KBM-7 (cell line): ENCODE measurements at regions not wholly inside any gene's neighbourhood (a gene's known extent, or its start where the extent isn't known, plus 50 kb on each side); places are given as distances from the start of the nearest gene placed in this dataset.
"Not testable (repeated sequence)": the region's sequence is repeated elsewhere in the genome, so short reads cannot be mapped to it uniquely, and the experiment has no call there.

Experiments
- DNase-seq: peaks from one replicate; pipeline ENCODE4 v3.0.0-alpha.2; 2015
- in situ Hi-C: fragments of 300-500 bp; cut with MboI; formaldehyde crosslinking; loops from 2 replicates; pipeline ENCODE4 v1.14.3; 2020; ENCODE audit warnings: low sequenced_read_pairs, low pct_unique_long_range_greater_than_20kb, mixed read lengths

DNA sequence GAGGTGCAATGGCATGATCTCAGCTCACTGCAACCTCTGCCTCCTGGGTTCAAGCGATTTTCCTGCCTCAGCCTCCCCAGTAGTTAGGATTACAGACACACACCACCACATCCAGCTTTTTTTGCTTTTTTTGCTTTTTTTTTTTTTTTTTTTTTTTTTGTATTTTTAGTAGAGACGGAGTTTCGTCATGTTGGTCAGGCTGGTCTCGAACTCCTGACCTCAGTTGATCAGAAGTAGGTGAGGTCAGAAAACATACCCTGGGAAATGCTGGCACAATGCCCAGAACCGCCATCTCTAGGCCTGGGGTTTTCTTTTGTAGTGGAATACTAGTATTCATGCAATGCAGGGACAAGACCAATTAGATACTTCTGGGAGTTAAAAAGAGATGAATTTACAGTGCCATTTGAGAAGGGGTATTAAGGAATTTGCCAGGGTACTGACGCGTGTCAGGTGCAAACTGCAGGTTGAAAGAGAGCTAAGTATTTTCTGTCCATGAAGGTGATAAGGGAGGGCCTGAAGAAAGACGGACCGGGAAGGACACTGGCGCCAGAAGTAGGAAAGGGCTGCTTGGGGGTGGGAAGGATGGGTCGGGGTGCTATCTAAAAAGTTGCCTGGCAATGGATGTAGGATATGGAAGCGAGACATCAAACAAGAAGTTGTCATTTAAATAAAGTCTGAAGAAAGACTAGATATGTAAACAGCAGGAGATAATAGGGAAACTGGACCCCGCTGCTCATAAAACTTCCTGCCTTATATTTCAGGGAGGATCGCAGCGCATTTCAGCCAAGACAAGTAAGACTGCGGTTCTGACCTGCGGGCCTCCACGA is 95.8 kb downstream of the PPIAL4G start:
- DNase-seq, in situ Hi-C loops: not testable (repeated sequence)

DNA sequence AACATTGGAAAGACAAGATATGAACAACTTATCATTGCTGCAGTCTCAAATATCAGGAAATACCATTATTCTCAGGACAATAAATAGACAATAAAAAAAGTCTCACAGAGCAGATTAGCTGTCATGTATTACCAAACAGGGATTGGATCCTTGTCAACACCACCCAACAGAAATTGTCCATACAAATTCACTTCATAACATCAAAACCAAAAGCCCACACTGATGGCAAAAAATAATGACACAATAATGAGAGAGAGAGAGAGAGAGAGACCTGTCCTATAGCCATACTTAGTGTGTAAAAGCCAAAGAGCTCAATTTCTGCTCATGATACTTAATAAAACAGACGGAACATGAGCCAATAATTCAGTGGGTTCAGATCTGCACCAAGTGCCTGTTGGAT is 96.5 kb downstream of the PPIAL4G start:
- DNase-seq, result no peak
- in situ Hi-C loops, result no loop called here

DNA sequence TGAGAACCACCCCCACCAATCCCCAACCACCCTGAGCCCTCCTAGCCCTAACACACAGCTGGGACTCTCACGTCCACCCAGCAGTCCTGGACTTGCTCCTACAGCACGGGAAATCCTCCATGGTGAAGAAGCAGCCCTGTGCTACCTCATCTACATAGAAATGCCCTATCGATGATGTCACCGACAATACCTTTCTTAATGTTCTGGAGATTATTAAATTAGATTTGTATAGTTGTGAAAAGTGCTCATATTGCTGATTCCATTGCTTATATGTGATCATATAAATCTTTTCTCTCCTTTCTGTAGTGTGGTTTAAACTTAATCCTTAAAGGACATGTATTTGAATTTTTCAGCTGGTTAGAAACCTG is 97.1 kb downstream of the PPIAL4G start:
- DNase-seq, in situ Hi-C loops: not testable (repeated sequence)

DNA sequence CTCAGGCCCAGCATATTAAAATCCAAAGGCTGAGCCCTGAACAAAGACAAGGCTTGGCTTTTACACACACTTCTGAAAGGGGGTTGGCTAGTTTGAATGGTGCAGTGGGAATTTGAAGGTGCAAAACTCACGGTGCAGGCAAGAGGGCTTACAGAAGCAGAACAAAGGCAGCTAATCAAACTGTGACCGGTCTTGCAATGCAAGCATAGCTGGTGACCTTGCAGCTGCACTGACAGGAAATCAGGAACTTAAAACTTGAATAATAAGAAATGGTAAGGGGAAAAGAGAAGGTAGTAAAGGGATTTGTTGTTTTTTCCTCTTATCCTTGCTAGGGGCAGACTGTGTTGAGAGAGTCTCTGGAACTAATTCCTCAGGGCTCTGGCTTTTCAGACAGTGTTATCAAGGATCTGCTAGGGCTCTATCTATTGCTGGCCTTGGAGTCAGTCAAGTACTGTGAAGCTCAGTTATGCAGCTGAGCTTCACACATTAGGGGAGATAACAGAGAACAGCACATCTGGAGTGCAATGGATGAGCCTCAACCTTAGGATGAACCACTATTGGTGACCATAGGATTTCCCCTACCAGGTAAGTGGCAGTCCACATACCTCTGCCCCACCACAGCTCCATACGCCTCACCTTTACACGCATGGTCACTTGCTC is 97.6 kb downstream of the PPIAL4G start:
- DNase-seq, result no peak
- in situ Hi-C loops, result no loop called here

DNA sequence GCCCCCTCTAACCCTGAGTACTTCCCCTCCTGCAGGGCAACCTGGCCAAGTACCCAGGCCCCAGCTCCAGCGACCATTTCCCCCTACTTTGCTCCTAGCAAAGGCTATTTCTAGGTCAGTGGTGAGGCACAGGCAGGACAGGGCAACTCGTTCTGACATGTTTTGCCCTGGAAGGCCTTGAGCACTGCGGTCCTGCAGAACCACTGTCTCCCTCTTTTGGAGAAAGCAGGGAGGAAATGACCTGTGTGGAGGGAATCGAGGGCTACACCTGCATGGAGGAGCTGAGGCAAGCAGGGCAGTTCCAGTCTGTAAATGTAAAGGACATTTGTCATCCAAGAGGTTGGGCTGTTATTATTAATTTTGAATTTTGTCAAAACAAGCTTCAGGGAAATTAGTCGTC is 99.1 kb downstream of the PPIAL4G start:
- in situ Hi-C loops, result no loop called here
- DNase-seq, result no peak

DNA sequence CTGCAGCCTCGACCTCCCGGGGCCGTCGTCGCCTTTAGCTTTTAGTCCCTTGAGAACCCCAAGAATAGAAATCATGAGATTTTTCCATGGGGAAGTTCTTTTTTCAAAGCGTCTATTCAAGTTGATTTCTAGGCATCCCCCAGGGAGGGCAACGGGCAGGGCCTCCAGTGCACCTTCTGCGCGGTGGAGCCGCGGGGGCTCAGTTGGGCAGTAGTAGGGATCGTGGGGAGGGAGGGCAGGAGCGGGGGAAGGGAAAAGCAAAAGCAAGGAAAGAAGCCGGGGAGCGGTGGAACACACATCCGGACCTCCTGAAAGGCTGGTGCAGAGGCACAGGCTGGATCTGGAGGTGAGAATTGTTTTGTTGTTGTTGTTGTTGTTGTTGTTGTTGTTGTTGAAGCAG is 103.4 kb downstream of the PPIAL4G start:
- DNase-seq, result no peak
- in situ Hi-C loops, result no loop called here

DNA sequence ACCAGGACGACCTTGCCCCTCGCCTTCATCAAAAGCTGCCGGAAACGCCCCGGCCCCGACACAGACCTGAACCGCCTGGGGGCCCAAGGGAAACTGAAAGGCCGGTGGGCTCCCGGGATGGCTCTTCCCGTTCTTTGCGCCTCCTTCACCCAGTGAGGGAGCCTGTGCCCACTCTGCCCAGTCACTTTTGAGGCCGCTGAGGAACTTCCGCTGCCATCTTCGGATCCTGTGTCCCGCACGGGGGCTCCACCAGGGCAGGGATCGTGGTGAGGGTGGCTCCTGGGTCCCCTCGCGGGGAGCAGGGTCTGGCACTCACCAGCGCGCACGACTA is 104.0 kb downstream of the PPIAL4G start:
- in situ Hi-C loops, result no loop called here
- no peak for DNase-seq

DNA sequence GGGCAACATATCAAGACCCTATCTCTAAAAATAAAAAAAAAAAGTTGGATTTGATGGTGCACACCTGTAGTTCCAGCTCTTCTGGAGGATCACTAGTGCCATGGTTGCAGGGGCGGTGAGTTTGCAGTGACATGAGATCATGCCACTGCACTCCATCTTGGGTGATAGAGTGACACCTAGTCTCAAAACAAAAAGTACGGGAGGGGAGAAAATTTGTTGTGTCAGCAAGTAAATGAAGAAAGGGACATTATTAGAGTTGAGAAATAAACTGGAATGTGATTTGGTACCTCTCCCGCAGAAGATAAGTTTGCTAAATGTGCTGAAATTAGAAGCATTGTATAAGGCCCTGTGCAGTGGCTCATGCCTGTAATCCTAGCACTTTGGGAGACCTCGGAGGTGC is 105.1 kb downstream of the PPIAL4G start:
- DNase-seq, in situ Hi-C loops: not testable (repeated sequence)

DNA sequence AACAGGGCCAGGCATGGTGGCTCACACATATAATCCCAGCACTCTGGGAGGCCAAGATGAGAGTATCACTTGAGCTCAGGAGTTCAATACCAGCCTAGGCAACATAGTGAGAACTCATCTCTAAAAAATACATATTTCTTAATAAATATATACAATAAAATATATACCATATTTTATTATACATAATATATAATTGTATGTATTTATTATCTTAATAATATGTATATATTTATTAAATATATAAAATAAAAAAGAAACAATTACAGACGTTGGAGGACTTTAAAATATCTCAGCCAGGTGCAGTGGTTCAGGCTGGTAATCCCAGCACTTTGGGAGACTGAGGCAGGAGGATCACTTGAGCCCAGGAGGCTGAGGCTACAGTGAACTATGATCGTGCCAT is 106.1 kb downstream of the PPIAL4G start:
- in situ Hi-C loops, DNase-seq: not testable (repeated sequence)

DNA sequence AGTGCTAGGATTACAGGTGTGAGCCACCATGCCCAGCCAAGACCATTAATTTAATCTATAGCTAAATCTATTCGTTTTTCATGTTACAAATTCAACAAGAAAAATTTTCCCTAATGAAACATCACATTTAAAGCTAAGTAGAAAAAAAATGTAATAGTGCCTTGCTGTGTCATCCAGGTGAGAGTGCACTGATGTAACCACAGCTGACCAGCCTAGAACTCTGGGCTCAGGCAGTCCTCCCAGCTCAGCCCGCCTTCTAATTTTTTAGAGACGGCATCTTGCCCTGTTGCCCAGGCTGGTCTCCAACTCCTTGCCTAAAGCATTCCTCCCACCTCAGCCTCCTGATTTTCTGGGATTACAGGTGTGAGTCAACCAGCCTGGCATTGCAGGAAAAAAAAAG is 109.0 kb downstream of the PPIAL4G start:
- no peak for DNase-seq
- in situ Hi-C loops, result no loop called here

DNA sequence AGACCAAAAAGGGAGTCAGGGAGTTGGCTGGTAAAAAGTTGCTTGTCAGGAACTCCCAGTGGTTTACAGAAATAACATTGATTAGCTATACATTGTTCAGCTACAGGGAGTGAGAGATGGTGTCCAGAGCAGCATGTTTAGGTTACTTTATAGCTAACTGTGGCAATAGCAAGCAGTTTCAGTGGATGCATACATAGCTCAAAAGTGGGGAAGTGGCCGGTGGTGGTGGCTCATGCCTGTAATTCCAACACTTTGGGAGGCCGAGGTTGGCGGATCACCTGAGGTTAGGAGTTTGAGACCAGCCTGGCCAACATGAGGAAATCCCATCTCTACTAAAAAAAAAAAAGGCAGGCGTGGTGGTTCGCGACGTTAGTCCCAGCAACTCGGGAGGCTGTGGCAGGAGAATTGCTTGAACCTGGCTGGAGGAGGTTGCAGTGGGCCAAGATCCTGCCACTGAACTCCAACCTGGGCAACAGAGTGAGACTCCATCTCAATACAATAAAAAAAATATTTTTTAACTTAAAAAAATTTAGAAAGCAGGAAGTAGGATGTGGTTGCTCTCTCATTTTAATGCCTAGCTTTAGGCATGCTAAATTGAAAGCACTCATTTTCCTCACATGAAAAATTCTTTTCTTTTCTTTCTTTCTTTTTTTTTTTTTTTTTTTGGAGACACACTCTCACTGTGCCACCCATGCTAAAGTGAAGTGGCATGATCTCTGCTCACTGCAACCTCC is 109.7 kb downstream of the PPIAL4G start:
- DNase-seq, result no peak
- in situ Hi-C loops, result no loop called here

DNA sequence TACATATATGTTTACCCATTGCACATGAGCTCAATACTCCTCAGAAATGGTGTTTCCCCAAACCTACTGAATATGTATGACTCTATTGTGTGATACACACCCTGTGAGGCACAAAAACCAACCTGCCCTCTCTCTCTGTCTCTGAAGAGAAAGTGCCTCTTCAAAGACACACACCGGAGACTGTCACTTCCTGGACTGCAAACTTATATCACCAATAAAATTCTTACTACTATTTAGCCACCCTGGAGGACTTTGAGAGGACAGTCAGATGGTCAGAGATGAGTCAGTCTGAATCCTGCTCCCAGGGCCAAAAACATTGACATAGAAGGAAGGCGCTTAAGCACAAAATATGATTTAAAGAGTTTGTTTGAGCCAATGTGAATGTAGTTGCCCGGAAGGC is 110.4 kb downstream of the PPIAL4G start:
- in situ Hi-C loops, result no loop called here
- no peak for DNase-seq

DNA sequence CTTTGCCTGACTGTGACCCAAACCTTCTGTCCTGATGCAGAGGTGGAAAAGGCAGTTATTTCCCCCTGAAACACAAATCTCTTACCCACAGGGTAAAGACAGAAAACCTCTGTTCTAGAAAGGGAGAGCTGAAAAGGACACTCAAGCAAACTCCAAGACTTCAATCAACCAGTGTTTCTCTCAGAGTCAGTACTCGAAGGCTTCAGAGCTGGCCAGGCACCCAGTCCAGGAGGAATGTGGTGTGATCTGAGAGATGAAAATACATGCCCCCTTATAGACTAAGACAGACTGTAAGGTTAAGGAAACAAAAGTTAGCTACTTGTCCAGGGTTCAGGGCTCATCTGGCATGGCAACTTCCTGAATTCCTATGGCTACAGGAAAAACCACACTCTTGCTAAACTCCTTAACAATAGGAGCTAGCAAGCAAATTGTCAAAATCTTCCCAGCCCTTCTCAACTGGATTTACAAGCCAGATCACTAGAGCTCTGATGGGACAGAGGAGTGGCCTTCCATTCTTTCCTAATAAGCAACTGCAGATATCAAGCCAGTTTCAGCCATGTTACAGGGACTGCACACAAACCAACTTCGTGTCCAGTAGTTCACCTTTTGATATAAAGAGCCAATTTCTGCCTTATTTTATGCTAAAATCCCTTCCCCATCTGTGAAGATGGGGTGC is 110.9 kb downstream of the PPIAL4G start:
- in situ Hi-C loops, DNase-seq: not testable (repeated sequence)

DNA sequence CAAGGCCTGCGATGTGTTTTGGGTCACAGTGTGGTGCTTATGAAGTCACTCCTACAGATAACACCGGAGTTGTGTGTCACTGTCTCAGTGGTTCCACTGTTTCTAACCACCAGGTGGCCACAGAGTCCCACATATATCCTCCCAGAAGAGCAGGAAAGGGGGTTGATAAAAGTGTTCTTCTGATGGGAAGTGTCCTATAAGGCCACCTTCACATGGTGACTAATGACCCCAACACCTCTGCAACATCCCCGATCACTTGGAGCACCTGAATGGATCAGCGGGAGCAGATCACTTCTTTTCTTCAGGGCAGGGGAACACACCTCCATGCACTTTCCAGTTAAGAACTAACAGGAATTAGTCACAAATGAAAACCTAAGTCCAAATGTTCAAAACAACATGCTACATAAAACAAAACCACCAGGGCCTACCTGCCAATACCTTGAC is 111.5 kb downstream of the PPIAL4G start:
- in situ Hi-C loops, result not testable (repeated sequence)
- DNase-seq, result peak; percentile 83

DNA sequence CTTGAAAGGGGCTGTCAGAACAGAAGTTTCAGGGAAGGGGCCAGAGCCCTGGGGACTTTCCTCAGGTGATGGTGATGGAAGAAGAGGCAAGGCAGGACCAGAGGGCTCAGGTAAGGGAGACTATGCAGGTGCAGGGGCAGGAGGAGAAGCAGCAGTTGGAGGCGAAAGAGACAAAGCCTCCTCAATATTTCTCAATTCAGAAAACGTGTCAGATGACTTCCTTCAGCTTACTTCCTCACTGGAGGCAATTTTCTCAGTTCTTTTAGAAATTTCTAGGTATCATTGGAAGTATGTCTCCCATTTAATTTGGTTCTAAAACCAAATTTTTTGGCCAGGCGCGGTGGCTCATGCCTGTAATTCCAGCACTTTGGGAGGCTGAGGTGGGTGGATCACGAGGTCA is 112.4 kb downstream of the PPIAL4G start:
- DNase-seq, in situ Hi-C loops: not testable (repeated sequence)

DNA sequence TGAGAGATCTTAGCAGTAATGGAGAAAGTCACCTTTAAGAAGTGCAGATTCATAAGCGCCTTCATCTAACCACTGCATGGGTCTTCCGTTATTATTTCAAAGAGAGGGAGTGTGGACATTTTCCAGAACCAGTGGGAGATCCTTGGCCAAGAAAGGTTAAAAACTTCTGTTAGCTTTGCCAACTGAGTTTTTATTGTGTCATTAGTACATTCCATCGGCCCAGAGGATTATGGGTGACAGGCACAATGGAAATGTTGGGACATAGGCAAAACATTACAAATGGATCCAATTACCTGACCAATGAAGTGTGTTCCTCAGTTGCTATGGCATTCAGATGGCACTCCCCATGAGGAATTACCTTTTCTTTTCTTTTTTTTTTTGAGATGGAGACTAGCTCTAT is 115.5 kb downstream of the PPIAL4G start:
- no peak for DNase-seq
- in situ Hi-C loops, result no loop called here

DNA sequence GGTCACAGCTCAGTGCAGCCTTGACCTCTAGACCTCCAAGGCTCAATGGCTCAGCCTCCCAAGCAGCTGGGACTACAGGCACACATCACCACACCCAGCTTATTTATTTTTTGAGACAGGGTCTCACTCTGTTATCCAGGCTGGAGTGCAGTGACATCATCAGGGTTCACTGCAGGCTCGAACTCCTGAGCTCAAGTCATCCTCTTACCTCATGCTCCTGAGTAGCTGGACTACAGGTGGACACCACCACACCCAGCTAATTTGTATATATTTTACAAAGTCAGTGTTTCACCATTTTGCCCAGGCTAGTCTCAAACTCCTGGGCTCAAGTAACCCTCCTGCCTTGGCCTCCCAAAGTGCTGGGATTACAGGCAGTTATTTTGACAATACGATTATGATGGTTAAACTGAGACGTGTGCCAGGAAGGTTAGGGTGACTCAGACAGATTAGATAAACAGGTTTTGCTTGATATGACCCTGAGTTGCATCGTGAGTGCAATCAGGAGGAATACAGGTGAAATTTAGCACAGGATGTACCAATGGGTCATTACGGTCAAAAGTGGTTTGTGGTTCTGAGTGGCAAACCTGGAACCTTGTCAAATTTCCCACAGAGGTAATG is 116.9 kb downstream of the PPIAL4G start:
- in situ Hi-C loops, DNase-seq: not testable (repeated sequence)

DNA sequence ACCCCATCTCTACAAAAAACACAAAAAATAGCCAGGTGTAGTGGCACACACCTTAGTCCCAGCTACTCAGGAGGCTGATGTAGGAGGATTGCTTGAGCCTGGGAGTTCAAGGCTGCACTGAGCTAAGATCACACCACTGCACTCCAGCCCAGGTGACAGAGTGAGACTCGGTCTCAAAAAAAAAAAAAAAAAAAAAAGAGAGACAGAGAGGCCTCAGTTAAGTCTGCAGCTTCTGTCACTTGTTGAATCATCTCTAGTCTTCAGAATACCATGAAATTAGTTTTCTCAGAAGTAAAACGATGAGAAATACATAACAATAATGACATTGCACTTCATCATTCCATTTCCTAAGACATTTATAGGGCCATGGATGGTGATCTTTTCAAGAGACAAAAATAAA is 118.0 kb downstream of the PPIAL4G start:
- DNase-seq, in situ Hi-C loops: not testable (repeated sequence)

DNA sequence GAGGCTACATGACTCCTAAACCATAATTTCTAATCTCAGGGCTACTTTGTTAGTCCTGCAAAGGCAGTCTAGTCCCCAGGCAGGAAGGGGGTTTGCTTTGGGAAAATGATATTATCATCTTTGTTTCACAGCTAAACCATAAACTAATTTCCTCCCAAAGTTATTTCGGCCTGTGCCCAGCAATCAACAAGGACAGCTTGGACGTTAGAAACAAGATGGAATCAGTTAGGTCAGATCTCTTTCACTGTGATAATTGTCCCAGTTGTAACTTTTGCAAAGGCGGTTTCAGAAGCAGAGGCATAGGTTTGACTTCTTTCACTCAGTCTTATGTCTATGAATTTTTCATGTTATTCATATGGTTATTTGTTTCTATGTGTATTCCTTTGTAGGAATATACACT is 119.1 kb downstream of the PPIAL4G start:
- in situ Hi-C loops, DNase-seq: not testable (repeated sequence)
